ENCODE measurements at regions not wholly inside any gene's neighbourhood (a gene's known extent, or its start where the extent isn't known, plus 50 kb on each side); places are given as distances from the start of the nearest gene placed in this dataset.
"Not testable (repeated sequence)": the region's sequence is repeated elsewhere in the genome, so short reads cannot be mapped to it uniquely, and the experiment has no call there.

GRCh38 chr3:177340243-177340830 lies 143.1 kb upstream of the TBL1XR1 start:
- no peak for DNase-seq

- DNase-seq, result no peak
Measured at GRCh38 chr3:177341736-177342419, 144.6 kb upstream of the TBL1XR1 start.

DNA sequence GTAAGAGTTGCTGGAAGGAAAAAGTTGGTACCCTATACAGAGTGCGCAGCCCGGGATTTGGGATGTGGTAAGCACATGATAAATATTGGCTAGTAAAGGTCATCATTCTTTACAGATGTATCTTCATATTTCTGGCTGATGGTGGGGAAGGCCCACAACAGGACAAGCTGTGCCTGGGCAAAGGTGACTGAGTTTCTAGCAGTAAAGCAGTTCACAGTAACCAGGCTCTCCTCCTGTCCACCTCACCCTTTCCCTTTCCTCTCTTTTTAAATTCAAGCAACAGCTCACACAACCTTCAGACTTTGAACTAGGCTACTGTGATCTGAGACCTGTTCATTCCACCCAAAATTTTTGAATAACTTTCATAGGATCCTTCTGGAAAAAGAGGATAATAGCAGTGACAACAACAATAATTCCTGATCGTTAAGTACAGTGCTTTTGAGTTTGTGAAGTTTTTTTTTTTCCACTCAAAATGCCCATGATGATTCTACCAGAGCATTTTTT lies 145.9 kb upstream of the TBL1XR1 start:
- DNase-seq, result no peak

DNA sequence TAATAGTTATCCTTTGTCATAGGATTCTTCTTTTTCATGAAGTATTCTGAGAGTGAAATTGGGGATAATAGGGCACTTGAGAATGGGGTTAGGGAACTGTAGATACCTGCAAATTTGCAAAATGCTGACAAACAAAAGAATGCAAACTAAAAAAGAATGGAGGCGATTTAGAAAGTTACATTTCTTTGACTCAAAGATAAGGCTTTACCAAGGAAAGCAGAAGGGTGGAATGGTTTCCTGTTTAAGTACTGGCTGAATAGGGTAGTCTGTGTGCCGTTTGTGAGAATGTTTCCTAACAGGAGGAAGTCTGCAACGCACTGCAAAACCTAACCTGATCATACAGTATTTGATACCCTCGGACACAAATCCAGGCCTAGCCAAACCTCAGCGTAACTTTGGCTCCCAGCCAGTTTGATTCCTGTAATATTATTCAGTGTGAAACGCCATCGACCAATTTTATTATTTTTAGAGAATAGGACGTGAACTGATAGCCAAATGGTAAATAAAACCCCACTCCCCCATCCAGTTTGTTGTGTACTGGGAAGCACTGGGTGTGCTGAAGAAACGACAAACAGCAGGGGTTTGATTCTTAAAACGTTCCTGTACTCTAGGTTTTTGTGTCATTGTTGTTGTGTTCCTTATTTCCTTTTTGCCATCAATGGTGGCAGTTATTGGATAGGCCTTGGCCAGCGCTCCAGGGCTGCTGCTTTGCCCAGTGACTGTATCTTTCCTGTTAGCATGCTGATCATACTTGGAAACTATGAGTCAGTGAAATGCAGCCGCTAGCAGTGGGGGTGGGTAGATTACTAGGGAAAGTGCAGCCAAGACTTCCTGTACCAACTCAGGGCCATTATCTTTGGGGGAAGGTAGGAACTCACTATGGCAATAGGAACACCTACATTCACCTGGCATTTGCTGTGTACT lies 148.0 kb upstream of the TBL1XR1 start:
- peak; percentile 90 for DNase-seq

DNA sequence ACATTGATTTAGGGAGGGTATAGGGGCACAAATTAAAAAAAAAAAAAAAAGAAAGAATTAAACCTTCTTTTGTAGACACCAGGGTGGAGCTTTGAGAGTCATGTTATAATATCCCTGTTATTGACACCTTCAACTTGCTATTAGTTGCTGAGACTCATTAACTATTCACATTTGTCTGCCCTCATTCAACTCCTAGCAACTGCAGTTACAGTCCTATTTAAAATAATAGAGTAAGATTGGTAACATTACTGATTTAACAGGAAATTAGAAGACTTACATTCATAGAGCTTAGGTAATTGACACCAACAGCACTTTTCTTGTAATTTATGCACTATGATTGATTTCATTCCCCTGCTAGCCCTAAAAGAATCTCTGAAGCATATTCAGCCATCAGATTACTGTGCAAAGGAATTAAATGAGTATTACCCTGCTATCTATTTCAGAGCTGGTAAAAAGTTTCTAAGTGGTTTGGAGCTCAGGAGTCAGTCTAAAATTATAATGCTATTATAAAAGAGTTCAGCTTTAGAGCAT lies 148.8 kb upstream of the TBL1XR1 start:
- no peak for DNase-seq

- no peak for DNase-seq
Measured at GRCh38 chr3:177346878-177347277, 149.6 kb upstream of the TBL1XR1 start.

- no peak for DNase-seq
Measured at GRCh38 chr3:177347611-177348010, 150.3 kb upstream of the TBL1XR1 start.

- no peak for DNase-seq
Measured at GRCh38 chr3:177348974-177349373, 151.7 kb upstream of the TBL1XR1 start.

GRCh38 chr3:177349384-177349783 lies 152.1 kb upstream of the TBL1XR1 start:
- DNase-seq, result no peak

DNA sequence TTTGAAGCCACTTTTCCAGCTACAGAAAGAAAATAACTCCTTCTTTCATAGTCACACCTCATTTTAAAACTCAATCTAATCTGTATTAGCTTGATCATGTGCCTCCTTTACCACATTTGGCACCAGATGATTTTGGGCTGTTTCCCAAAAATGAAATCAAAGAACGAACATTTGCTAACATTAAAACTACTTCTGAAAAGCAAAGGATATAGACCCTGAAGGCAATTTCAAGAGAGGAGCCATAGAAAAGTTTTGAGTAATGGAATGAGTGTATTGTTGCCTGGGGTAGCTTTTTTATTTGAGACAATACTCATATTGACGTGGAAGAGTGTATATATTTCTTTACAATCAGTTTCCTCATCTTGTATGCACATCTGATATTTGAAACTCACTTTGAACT lies 152.8 kb upstream of the TBL1XR1 start:
- DNase-seq, result no peak

DNA sequence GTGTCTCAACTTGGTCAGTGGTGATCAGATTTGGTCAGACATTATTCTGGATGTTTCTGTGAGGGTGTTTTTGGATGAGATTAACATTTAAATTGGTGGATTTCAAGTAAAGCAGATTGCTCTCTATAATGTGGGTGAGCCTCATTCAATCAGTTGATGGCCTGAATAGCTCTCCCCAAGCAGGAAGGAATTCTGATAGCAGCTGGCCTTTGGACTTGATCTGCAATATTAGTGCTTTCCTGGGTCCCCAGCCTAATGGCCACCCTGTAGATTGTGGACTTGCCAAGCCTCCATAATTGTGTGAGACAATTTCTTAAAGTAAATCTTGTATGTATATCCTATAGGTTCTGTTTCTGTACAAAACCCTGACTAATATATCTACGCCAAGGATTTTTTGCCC lies 153.9 kb upstream of the TBL1XR1 start:
- DNase-seq, result no peak

GRCh38 chr3:177351757-177352158 lies 154.5 kb upstream of the TBL1XR1 start:
- no peak for DNase-seq

- no peak for DNase-seq
Measured at GRCh38 chr3:177352424-177352823, 155.1 kb upstream of the TBL1XR1 start.

DNA sequence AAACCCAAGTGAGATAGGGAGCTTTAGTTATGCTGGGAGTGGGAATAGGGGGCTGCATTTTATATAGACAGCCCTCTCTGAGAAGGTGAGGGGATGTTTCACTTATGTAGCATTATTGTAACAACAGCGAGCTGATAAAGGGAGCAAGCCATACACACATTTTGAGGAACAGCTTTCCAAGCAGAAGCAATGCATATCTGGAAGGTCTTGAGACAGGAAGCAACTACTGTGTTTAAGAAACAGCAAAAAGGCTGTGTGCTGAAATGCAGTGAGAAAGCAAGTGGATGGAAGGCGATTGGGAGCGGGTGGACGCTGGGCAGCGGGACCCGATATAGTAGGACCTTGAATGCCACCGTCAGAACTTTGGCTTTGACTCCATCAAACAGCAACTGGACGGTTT lies 155.9 kb upstream of the TBL1XR1 start:
- DNase-seq, result no peak

DNA sequence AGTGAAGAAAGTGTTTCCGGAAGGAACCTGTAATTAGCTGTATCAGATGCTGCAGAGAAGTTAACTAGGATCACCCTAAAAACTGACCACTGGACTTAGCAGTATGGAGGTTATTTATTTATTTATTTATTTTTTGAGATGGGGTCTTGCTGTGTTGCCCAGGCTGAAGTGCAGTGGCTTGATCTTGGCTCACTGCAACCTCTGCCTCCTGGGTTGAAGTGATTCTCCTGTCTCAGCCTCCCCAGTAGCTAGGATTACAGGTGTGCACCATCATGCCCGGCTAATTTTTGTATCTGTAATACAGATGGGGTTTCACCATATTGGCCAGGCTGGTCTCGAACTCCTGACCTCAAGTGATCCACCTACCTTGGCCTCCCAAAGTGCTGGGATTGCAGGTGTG lies 156.6 kb upstream of the TBL1XR1 start:
- DNase-seq, result not testable (repeated sequence)

- no peak for DNase-seq
Measured at GRCh38 chr3:177354466-177354865, 157.2 kb upstream of the TBL1XR1 start.

GRCh38 chr3:177356113-177356512 lies 158.8 kb upstream of the TBL1XR1 start:
- no peak for DNase-seq

DNA sequence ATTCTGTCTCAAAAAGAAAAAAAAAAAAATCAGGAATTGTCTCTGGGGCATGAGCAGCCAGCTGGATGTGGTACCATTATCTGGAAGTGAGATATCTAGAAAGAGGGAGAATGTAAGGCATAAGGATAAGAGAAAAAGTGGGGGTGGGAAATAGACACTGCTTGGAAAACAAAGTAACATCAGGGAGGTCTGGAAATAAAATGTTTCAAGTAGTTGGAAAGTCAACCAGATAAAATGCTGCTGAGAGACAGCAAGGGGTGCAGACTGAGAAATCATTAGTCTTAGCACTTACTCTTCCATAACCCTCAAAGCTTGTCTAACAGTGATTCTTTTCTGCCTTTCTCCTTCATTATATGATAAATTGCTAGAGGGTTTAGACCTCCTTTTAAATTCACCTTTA lies 159.7 kb upstream of the TBL1XR1 start:
- no peak for DNase-seq

DNA sequence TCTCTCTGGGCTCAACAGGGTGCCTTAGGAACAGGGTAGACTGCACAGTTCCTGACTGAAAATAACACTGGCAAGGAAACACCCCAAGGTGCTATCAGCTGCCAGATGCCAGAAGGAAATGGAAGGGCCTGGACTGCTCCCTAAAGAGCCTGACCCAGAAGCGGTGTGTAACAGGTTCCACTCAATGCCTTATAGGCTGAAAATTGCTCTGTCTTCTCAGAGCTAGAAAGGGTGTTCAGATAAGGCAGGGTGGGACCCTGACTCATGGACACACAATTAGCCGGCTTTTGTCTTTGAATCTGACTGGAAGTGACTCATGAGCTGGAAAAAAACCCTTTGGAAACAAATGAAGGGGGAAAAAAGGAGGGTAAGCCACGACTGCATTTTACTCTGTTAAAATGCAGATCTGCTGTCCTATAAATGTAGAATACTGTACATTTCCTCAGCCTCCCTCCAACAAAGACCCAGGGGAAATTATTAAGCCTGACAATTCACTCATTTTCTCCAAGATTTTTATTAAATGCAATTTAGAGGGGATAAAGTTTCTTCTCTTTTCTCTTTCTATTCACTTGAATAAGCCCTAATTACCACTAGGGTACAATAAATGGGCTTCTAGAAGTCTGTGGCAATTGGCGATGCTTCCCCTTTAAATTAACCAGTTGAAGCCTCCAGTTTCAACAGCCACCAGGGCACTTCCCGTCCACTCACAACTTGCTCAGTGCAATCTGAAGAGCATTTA lies 160.2 kb upstream of the TBL1XR1 start:
- DNase-seq, result peak; percentile 60

- peak; percentile 74 for DNase-seq
Measured at GRCh38 chr3:177358091-177358976, 161.1 kb upstream of the TBL1XR1 start.

DNA sequence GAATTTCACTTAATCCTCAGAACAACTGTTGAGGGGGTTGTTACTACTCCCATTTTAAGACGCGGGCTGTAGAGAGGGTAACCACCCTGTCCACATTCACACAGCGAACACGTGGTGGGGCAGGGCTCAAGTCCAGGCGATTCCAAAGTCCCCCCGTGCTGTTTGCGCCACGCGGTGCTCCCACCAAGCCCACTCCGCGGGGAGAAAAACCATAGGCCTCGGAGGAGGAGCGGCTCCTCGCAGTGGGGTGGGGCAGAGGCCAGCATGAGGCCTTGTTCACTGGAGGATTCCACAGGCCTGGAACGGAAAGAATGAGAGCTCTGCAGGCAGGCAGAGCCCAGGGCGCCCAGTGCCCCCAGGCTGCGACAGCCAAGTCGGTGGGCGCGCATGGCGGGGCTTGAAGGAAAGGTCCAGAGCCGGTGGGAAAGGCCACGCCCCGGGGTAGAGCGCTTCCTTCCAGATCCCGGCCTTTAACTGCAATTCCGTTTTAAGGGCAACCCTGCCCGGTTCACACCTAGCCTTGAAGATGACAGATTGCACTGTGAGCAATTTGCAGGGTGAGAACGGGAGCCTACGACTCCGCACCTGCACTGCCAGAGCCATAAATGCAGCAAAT lies 161.8 kb upstream of the TBL1XR1 start:
- DNase-seq, result peak; percentile 80

Measured in DMS53 (cell line).